Suprapubic skin (tissue), 4 donors: ENCODE measurements at regions not wholly inside any gene's neighbourhood (a gene's known extent, or its start where the extent isn't known, plus 50 kb on each side); places are given as distances from the start of the nearest gene placed in this dataset.

Experiments
- DNase-seq, 2 donors: peaks; one replicate each; pipeline ENCODE4 v3.0.0-alpha.2; 2019; ENCODE audit warnings: low spot score in 2 of 2
- H3K27ac ChIP-seq: fragments of 200-600 bp; sonication (generic); one replicate; pipeline ENCODE4 v1.5.1; 2019
- H3K27me3 ChIP-seq: fragments of 200-600 bp; sonication (generic); one replicate; pipeline ENCODE4 v1.5.1; 2019
- H3K36me3 ChIP-seq: fragments of 200-600 bp; sonication (generic); one replicate; pipeline ENCODE4 v1.5.1; 2019
- H3K4me1 ChIP-seq: fragments of 200-600 bp; sonication (generic); one replicate; pipeline ENCODE4 v1.5.1; 2019
- H3K4me3 ChIP-seq: fragments of 200-600 bp; sonication (generic); one replicate; pipeline ENCODE4 v1.5.1; 2019; ENCODE audit warnings: mild to moderate bottlenecking
- H3K9me3 ChIP-seq: fragments of 200-600 bp; sonication (generic); one replicate; pipeline ENCODE4 v1.5.1; 2019
- CTCF ChIP-seq, 2 donors: fragments of 200-600 bp in 1 of 2; fragments of 450-650 bp in 1 of 2; sonication (generic) in 1 of 2; IDR thresholded peaks; one replicate each; pipeline ENCODE4 v1.5.1; 2016 to 2019; ENCODE audit warnings: antibody characterized with exemption in 2 of 2, mild to moderate bottlenecking in 1 of 2, moderate library complexity in 1 of 2
- EP300 ChIP-seq: sonication (generic); formaldehyde crosslinking; IDR thresholded peaks from one replicate; pipeline ENCODE4 v1.6.1; 2017; ENCODE audit warnings: antibody characterized with exemption
- POLR2A ChIP-seq, 2 donors: fragments of 450-650 bp; IDR thresholded peaks; one replicate each; pipeline ENCODE4 v1.6.1; 2017; ENCODE audit warnings: antibody characterized with exemption in 2 of 2, mild to moderate bottlenecking in 2 of 2, moderate library complexity in 2 of 2
- POLR2AphosphoS5 ChIP-seq, 3 donors: sonication (generic); formaldehyde crosslinking; IDR thresholded peaks; one replicate each; pipeline ENCODE4 v1.6.1; 2017; ENCODE audit warnings: antibody characterized with exemption in 3 of 3
- WGBS: methylation state at CpG from one replicate; pipeline ENCODE4 v1.1.5; 2018; 5-methylcytosine and 5-hydroxymethylcytosine counted together

GRCh38 chr2:120480346-120480902 is 134.5 kb downstream of the INHBB start:
- no peaks in the 10 kb centered on the region for H3K36me3 ChIP-seq
- no peak overlapping the region for H3K27ac ChIP-seq
- H3K4me3 ChIP-seq, result no peak overlapping the region
- no peaks in the 10 kb centered on the region for H3K27me3 ChIP-seq
- 61% methylated on average over 9 of the region's 9 CpGs for WGBS
- no peaks in the 10 kb centered on the region for H3K4me1 ChIP-seq
- peak in 1 of 2 donors; percentile 53 for DNase-seq
- H3K9me3 ChIP-seq, result no peaks in the 10 kb centered on the region
- TF ChIP-seq POLR2A (IDR thresholded peaks at IDR 0.05) (no peak), POLR2AphosphoS5 (IDR thresholded peaks at IDR 0.05) (no peak), CTCF (IDR thresholded peaks at IDR 0.05) (no peak)

- no peak overlapping the region for H3K4me3 ChIP-seq
- no peaks in the 10 kb centered on the region for H3K36me3 ChIP-seq
- H3K4me1 ChIP-seq, result no peaks in the 10 kb centered on the region
- TF ChIP-seq CTCF (IDR thresholded peaks at IDR 0.05), result no peak
- no peak for TF ChIP-seq EP300
- TF ChIP-seq POLR2AphosphoS5 (IDR thresholded peaks at IDR 0.05), result no peak
- no peak for TF ChIP-seq POLR2A (IDR thresholded peaks at IDR 0.05)
- H3K27me3 ChIP-seq, result no peaks in the 10 kb centered on the region
- no peak overlapping the region for H3K27ac ChIP-seq
- DNase-seq, result peak; percentile 48 to 50
- H3K9me3 ChIP-seq, result no peaks in the 10 kb centered on the region
- 93% methylated on average over 5 of the region's 5 CpGs for WGBS
These were observed 135.0 kb downstream of the INHBB start for GRCh38 chr2:120480903-120481445.

- DNase-seq, result peak; percentile 47 to 50
- WGBS, result 97% methylated on average over 13 of the region's 17 CpGs
- Histone ChIP-seq H3K9me3 (no peaks in the 10 kb centered on the region), H3K27ac (no peak overlapping the region), H3K27me3 (no peaks in the 10 kb centered on the region), H3K4me3 (no peak overlapping the region), H3K36me3 (no peaks in the 10 kb centered on the region), H3K4me1 (no peaks in the 10 kb centered on the region)
- TF ChIP-seq EP300, result no peak
- TF ChIP-seq POLR2AphosphoS5 (IDR thresholded peaks at IDR 0.05), result no peak
- TF ChIP-seq CTCF (IDR thresholded peaks at IDR 0.05), result no peak
These were observed 135.7 kb downstream of the INHBB start for GRCh38 chr2:120481446-120482194.

- Histone ChIP-seq H3K9me3 (no peaks in the 10 kb centered on the region), H3K4me1 (no peaks in the 10 kb centered on the region), H3K36me3 (no peaks in the 10 kb centered on the region), H3K27me3 (no peaks in the 10 kb centered on the region), H3K4me3 (no peak overlapping the region), H3K27ac (no peak overlapping the region)
- TF ChIP-seq CTCF (IDR thresholded peaks at IDR 0.05), result no peak
- no peak for TF ChIP-seq EP300
- no peak for TF ChIP-seq POLR2A (IDR thresholded peaks at IDR 0.05)
- TF ChIP-seq POLR2AphosphoS5 (IDR thresholded peaks at IDR 0.05), result no peak
- WGBS, result 88% methylated on average over 6 of the region's 9 CpGs
- DNase-seq, result peak in 1 of 2 donors; percentile 53
These were observed 136.4 kb downstream of the INHBB start for GRCh38 chr2:120482334-120482733.

- peak in 1 of 2 donors; percentile 43 for DNase-seq
- TF ChIP-seq EP300 (no peak), POLR2A (IDR thresholded peaks at IDR 0.05) (no peak), CTCF (IDR thresholded peaks at IDR 0.05) (no peak), POLR2AphosphoS5 (IDR thresholded peaks at IDR 0.05) (no peak)
- Histone ChIP-seq H3K27me3 (no peaks in the 10 kb centered on the region), H3K4me1 (no peaks in the 10 kb centered on the region), H3K9me3 (no peaks in the 10 kb centered on the region), H3K4me3 (no peak overlapping the region), H3K27ac (no peak overlapping the region), H3K36me3 (no peaks in the 10 kb centered on the region)
- WGBS, result no CpG with 5 or more reads among the region's 5 CpGs
These were observed 137.4 kb downstream of the INHBB start for GRCh38 chr2:120483355-120483754.
